GM21576 (cell line): ENCODE measurements at regions not wholly inside any gene's neighbourhood (a gene's known extent, or its start where the extent isn't known, plus 50 kb on each side); places are given as distances from the start of the nearest gene placed in this dataset.

Source experiments
- ATAC-seq: cut with Tn5 transposase; IDR thresholded peaks from one replicate; pipeline ENCODE4 v1.9.1; 2021; ENCODE audit warnings: mild to moderate bottlenecking, moderate library complexity; ENCODE audit not compliant: unreplicated experiment

DNA sequence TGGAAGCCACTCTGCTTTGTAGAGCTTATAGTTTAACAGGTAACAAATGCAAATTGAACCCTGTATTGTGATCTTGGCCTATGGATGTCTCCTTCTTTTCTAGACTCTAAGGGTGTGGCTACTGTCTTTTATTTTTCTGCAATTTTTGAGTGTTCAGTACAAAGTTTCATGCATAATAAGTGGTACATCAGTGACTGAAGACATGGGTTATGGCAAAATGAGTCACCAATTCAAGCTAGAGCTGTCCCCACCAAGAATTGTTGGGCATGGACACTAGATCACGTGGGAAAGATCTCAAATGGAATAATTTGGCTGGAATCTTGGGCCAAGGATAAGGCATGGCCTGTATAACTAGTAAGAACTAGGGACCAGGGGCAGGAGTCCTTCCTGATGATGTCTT, 228.4 kb upstream of the N4BP1 start:
- ATAC-seq, result no peak

DNA sequence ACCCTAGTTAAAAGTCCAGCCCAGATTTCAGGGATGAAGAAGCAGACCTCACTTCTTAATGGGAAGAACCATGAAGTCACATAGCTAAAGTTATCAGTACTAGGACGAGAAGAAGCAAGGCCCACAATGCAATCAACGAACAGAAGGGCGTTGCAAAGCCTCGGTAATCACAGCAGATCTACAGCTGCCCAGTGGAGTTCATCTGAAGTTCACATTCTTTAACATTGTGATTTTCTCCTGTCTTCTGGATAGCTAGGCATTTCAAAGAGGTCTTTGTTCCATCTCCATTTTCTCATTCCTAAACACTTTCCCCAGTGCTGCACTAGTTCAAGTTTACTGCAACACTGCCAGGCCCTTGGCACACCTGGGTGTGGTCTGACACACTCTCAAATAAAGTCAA, 226.7 kb upstream of the N4BP1 start:
- no peak for ATAC-seq

DNA sequence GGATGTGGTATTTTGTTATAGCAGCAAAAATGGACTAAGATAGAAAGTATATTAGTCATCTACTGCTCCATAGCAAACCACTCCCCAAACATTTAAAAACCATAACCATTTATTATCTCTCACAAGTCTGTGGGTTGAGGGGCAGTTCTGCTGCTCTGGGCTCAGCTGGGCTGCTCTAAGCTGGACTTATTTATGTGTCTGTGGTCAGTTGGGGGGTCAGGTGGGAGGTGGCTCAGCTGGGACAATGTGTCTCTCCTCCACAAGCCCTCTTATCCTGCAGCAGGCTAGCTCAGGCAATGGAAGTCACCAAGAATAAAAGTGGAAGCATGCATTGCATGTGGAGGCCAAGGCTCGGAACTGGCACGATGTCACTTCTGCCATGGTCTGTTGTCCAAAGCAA, 226.1 kb upstream of the N4BP1 start:
- ATAC-seq, result no peak

DNA sequence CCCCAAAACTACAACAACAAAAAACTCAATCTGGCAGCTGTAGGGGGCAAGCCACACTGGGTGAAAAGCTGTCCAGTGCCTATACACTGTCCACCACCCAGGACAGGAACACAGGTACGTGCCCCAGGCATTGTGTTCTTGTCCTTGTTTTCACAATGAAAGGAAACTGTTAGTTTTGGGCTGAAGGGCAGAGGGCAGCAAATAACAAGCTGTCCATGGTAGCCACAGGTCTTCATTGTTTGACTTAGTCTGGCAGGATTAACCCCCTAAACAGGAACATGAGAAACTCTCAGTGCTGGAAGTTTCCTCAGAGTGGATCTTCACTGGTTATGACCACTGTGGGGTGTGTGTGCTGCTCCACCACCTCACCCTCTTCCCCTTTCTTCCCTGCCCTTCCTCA, 224.6 kb upstream of the N4BP1 start:
- ATAC-seq, result no peak

DNA sequence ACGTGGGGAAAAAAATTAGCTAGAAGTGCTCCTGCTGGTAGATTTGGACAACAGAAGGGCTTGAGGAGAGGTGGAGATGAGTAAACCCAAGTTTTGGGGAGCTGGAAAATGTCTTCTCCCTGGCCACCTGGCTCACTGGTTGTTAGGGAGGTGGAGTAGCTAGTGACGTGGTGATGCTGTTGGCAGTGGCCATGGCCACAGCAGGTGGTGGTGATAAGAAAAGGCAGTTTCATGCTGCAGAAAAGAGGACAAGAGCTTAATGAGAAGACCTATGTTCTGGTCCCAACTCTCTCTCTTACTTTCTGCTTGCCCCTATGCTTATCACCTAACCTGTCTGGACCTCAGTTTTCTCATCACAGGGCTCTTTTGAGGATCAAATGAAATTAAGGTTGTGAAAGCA, 223.5 kb upstream of the N4BP1 start:
- ATAC-seq, result no peak

- no peak for ATAC-seq
Measured at GRCh38 chr16:48831076-48831722, 221.2 kb upstream of the N4BP1 start.

- no peak for ATAC-seq
Measured at GRCh38 chr16:48829336-48830310, 219.6 kb upstream of the N4BP1 start.

- ATAC-seq, result no peak
Measured at GRCh38 chr16:48824271-48824670, 214.3 kb upstream of the N4BP1 start.

DNA sequence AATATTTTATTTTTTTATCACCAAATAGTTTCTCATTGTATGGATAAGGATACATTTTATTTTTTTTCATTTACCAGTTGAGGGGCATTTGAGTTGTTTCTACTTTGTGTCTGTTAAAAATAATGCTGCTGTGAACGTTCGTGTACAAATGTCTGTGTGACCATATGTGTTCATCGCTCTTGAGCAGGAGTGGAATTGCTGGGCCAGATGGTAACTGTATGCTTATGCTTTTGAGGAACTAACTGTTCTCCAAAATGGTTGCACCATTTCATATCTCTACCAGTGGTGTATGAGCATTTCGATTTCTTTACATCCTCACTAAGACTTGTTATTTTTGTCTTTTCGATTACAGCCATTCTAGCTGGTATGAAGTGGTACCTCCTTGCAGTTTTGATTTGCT, 212.5 kb upstream of the N4BP1 start:
- no peak for ATAC-seq

DNA sequence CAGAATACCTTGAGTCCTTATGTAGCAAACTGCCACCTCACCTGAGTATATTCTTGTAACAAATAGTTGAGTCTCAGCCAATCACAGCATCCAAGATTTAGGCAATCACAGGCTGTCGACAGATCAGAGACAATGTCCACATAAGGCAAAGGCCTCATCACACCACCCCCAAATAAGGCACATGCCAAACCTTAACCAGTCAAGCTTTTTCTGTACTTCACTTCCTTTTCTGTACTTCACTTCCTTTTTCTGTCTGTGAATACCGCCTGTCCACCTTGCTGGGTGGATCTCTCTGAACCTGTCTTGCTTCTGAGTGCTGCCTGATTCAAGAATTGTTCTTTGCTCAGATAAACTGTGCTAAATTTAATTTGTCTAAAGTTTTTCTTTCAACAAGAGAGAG, 210.4 kb upstream of the N4BP1 start:
- ATAC-seq, result no peak

GRCh38 chr16:48818257-48818656, 208.3 kb upstream of the N4BP1 start:
- no peak for ATAC-seq

DNA sequence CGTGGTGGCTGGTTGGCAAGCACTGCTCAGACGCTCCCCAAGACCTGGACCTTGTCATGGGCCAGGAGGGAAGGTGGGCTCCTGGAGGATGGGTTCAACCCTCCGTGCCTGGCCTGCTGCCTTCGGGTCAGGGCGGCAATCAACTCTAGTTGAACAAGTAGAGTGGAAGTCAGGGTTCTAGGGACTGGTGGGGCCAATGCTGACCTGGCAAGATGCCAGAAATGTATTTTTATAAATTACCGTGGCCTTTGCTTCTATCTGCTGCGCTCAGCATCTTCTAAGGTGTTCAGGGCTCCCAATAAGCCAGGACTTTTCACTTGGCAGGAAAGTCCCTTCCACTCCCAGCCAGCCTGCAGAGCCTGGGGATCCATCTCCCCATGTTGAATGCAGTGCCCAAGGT, 207.1 kb upstream of the N4BP1 start:
- ATAC-seq, result no peak

GRCh38 chr16:48816393-48816792, 206.4 kb upstream of the N4BP1 start:
- no peak for ATAC-seq

- ATAC-seq, result no peak
Measured at GRCh38 chr16:48814994-48815393, 205.0 kb upstream of the N4BP1 start.

DNA sequence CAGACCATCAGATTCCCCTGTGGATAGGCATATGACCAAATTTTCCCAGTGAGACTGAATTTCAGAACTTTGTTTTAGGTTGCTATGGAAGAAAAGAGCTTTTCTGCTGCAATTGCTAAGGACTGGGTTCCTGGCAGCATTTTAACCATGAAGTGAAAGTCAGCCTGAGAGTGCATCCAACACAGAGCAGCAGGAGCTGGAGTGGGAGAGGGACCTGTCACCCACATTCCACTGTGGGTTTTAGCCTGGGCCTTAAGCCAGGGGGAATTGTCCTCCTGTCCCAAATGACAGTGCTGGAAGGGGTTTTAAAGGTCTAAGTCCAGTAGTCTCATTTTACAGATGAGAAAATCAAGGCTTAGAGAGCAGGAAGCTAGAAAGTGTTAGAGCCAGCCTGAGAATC, 203.5 kb upstream of the N4BP1 start:
- no peak for ATAC-seq

- ATAC-seq, result no peak
Measured at GRCh38 chr16:48812856-48813255, 202.9 kb upstream of the N4BP1 start.

DNA sequence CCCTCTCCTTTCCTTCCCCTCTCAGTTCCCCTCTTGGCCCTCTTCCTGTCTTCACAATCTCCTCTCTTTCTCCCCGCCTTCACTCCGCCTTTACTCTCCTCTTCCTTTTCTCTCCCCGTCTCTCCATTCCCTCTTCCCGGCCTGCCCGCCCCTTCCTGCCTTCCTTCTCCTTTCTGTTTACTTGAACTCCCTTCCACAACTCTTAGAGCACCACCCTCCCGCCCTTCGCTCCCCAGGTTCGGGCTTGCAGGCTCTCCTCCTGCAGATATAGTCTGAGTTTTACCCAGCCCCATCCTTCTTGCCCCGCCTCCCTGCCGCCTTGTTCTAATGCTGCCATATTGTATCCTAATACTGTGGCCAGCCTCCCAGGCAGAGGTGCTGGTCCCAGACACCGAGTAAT, 201.5 kb upstream of the N4BP1 start:
- no peak for ATAC-seq

DNA sequence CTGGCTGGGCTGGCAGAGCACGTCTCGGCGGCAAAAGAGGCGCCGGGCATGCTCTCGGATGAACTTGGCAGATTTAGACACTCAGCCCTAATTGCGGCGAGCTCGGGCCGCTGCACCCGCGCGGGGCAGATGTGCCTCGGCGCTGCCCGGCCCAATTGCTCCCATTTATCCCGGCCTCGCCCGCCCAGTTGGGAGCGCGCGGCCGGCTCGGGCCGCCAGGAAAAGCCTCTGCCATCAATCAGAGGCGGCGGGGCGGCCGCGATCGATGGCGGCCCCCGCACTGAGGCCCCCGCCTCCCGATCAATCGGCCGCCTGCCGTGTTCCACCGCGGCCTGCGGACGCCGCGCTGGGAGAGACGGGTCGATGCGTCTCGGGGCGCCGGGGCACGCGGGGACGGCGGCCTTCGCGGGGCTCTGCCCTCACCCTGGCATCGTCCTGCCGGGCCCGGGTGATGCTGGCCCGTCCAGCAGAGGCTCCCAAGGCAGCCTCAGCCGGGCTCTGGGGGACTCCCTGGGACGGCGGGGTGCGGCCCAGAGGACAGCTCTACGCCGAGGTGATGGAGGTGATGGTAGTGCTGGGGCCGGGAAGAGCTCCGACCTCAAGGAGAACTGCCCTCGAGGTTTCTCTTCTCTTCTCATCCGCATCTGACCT, 200.9 kb upstream of the N4BP1 start:
- ATAC-seq, result no peak

DNA sequence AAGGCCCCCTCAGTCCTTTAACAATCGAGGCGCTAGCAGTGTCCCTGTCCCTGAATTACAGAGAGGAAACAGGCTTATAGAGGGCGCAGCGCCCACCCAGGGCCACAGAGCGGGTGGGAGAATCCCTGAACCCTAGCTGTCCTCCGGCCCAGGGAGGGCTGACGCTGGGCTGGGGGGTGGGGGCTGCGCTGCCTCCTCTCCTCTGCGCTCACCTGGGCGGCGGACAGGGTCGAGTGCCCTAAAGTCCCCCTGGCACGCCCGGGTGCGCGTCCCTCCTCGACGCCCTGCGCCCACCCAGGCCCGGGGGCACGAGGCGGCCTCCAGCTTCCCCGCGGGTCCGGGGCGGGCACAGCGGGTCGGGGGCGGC, 200.4 kb upstream of the N4BP1 start:
- no peak for ATAC-seq

DNA sequence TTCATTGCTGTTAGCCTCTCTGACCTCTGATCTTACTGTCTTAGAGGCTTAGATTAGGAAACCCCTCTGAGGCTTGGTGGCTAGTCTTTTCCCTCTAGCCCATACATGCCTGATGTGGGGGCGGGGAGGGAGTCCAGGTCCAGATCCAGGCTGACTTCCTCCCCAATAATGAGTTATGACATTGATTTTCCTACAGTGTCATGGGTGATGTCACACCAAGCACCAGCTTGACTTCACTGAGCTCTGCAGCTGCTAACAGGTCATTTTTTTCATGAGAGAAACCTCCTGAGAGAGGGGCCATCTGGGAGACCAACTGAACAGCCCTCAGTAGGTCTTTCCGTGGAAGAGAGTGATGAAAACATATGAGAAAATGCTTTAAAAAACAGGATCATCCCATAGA, 180.2 kb upstream of the N4BP1 start:
- ATAC-seq, result no peak

- ATAC-seq, result no peak
Measured at GRCh38 chr16:48788475-48788874, 178.5 kb upstream of the N4BP1 start.

- no peak for ATAC-seq
Measured at GRCh38 chr16:48745541-48745940, 135.6 kb upstream of the N4BP1 start.
